Adrenal gland (tissue), 5 donors: ENCODE measurements at regions not wholly inside any gene's neighbourhood (a gene's known extent, or its start where the extent isn't known, plus 50 kb on each side); places are given as distances from the start of the nearest gene placed in this dataset.

Experiments used
- CTCF ChIP-seq, 6 experiments: fragments of 450-650 bp in 4 of 6; fragments of 200-600 bp in 2 of 6; sonication (generic) in 1 of 6; IDR thresholded peaks; 1 replicate in 5 of 6; 2 replicates in 1 of 6; pipeline versions ENCODE4 v1.5.1 to v1.8.0; 2016 to 2021; ENCODE audit warnings: antibody characterized with exemption in 6 of 6, mild to moderate bottlenecking in 2 of 6, moderate library complexity in 1 of 6
- POLR2A ChIP-seq, 2 donors: fragments of 450-650 bp; IDR thresholded peaks; one replicate each; pipeline ENCODE4 v1.6.1; 2017; ENCODE audit warnings: antibody characterized with exemption in 2 of 2, mild to moderate bottlenecking in 2 of 2, moderate library complexity in 1 of 2
- donor health status: DM: no; HTN: no; CAD: no.

GRCh38 chr15:29568840-29569532, 253.3 kb downstream of the TJP1 start:
- TF ChIP-seq CTCF (IDR thresholded peaks at IDR 0.05) (no peak), POLR2A (IDR thresholded peaks at IDR 0.05) (no peak)
